ENCODE measurements at regions not wholly inside any gene's neighbourhood (a gene's known extent, or its start where the extent isn't known, plus 50 kb on each side); places are given as distances from the start of the nearest gene placed in this dataset.
A peak's percentile ranks its signal among the peaks of the same experiment; 100 is the strongest.

GRCh38 chr2:118202707-118203303 is 114.5 kb downstream of the INSIG2 start:
- DNase-seq (peak; percentile 42), ATAC-seq (replicated peaks) (peak; percentile 76 to 87)
- peaks cover 3 to 7% of the 10 kb centered on the region in 2 donors for H3K4me1 Mint-ChIP-seq
- peaks cover 34 to 53% of the 10 kb centered on the region in 2 donors for H3K27me3 Mint-ChIP-seq
- no peak overlapping the region for H3K4me3 Mint-ChIP-seq
- H3K36me3 Mint-ChIP-seq = no peaks in the 10 kb centered on the region
- no peak overlapping the region for H3K27ac Mint-ChIP-seq
- no peaks in the 10 kb centered on the region for H3K9me3 Mint-ChIP-seq

- no peaks in the 10 kb centered on the region for H3K9me3 Mint-ChIP-seq
- no peak for DNase-seq
- no peak overlapping the region for H3K4me3 Mint-ChIP-seq
- peaks cover 21 to 26% of the 10 kb centered on the region in 2 donors for H3K27me3 Mint-ChIP-seq
- H3K36me3 Mint-ChIP-seq = no peaks in the 10 kb centered on the region
- H3K4me1 Mint-ChIP-seq = peaks cover 3 to 7% of the 10 kb centered on the region in 2 donors
- no peak overlapping the region for H3K27ac Mint-ChIP-seq
- no peak for ATAC-seq (replicated peaks)
Observed at GRCh38 chr2:118198268-118198667, 110.0 kb downstream of the INSIG2 start.

- Mint-ChIP-seq H3K36me3 (no peaks in the 10 kb centered on the region), H3K4me1 (no peaks in the 10 kb centered on the region), H3K4me3 (no peak overlapping the region), H3K27ac (no peak overlapping the region), H3K27me3 (peaks cover 14 to 17% of the 10 kb centered on the region in 2 donors), H3K9me3 (no peaks in the 10 kb centered on the region)
- no peak for DNase-seq
- peak; percentile 42 to 57 for ATAC-seq (replicated peaks)
Observed at GRCh38 chr2:118197011-118197675, 108.9 kb downstream of the INSIG2 start.

GRCh38 chr2:118190474-118190873 is 102.2 kb downstream of the INSIG2 start:
- DNase-seq = no peak
- ATAC-seq (replicated peaks) = no peak
- no peaks in the 10 kb centered on the region for H3K36me3 Mint-ChIP-seq
- H3K27ac Mint-ChIP-seq = no peak overlapping the region
- H3K4me1 Mint-ChIP-seq = peaks cover 8 to 12% of the 10 kb centered on the region in 2 donors
- no peak overlapping the region for H3K4me3 Mint-ChIP-seq
- H3K27me3 Mint-ChIP-seq = peaks cover 4 to 10% of the 10 kb centered on the region in 2 donors
- no peaks in the 10 kb centered on the region for H3K9me3 Mint-ChIP-seq

- H3K4me1 Mint-ChIP-seq = peaks cover 11 to 18% of the 10 kb centered on the region in 2 donors
- no peak for DNase-seq
- peak overlapping the region; percentile 91 for H3K27ac Mint-ChIP-seq
- peaks cover 4 to 15% of the 10 kb centered on the region in 2 donors for H3K27me3 Mint-ChIP-seq
- no peak for ATAC-seq (replicated peaks)
- H3K36me3 Mint-ChIP-seq = no peaks in the 10 kb centered on the region
- H3K4me3 Mint-ChIP-seq = peak overlapping the region; percentile 89 to 90
- no peaks in the 10 kb centered on the region for H3K9me3 Mint-ChIP-seq
Observed at GRCh38 chr2:118186858-118187254, 98.6 kb downstream of the INSIG2 start.

GRCh38 chr2:118186110-118186857 is 98.0 kb downstream of the INSIG2 start:
- peak overlapping the region; percentile 89 to 90 for H3K4me3 Mint-ChIP-seq
- peak; percentile 93 to 95 for ATAC-seq (replicated peaks)

GRCh38 chr2:118185210-118186109 is 97.2 kb downstream of the INSIG2 start:
- peak; percentile 86 to 91 for ATAC-seq (replicated peaks)
- H3K27ac Mint-ChIP-seq = peak overlapping the region; percentile 91
- H3K4me1 Mint-ChIP-seq = peaks cover 11 to 18% of the 10 kb centered on the region in 2 donors
- peaks cover 4 to 5% of the 10 kb centered on the region in 2 donors for H3K27me3 Mint-ChIP-seq
- DNase-seq = peak; percentile 15
- no peaks in the 10 kb centered on the region for H3K9me3 Mint-ChIP-seq
- H3K4me3 Mint-ChIP-seq = peak overlapping the region; percentile 89 to 90
- H3K36me3 Mint-ChIP-seq = no peaks in the 10 kb centered on the region

More at GRCh38 chr2:118186110-118186857, 98.0 kb downstream of the INSIG2 start:
- DNase-seq = peak; percentile 79
- no peaks in the 10 kb centered on the region for H3K36me3 Mint-ChIP-seq
- peaks cover 11 to 18% of the 10 kb centered on the region in 2 donors for H3K4me1 Mint-ChIP-seq
- H3K9me3 Mint-ChIP-seq = no peaks in the 10 kb centered on the region
- peaks cover 4 to 10% of the 10 kb centered on the region in 2 donors for H3K27me3 Mint-ChIP-seq
- peak overlapping the region; percentile 91 for H3K27ac Mint-ChIP-seq

- Mint-ChIP-seq H3K27ac (no peak overlapping the region), H3K27me3 (peaks cover 10 to 16% of the 10 kb centered on the region in 2 donors), H3K4me3 (no peak overlapping the region), H3K4me1 (peaks cover 11 to 18% of the 10 kb centered on the region in 2 donors), H3K9me3 (no peaks in the 10 kb centered on the region), H3K36me3 (no peaks in the 10 kb centered on the region)
- ATAC-seq (replicated peaks) (no peak), DNase-seq (no peak)
Observed at GRCh38 chr2:118183381-118183780, 95.1 kb downstream of the INSIG2 start.

GRCh38 chr2:118179445-118179844 is 91.2 kb downstream of the INSIG2 start:
- Mint-ChIP-seq H3K27me3 (peaks cover 20 to 30% of the 10 kb centered on the region in 2 donors), H3K36me3 (no peaks in the 10 kb centered on the region), H3K27ac (no peak overlapping the region), H3K4me3 (no peak overlapping the region), H3K4me1 (peaks cover 3 to 6% of the 10 kb centered on the region in 2 donors), H3K9me3 (no peaks in the 10 kb centered on the region)
- ATAC-seq (replicated peaks) = no peak
- DNase-seq = no peak

GRCh38 chr2:118177884-118178283 is 89.6 kb downstream of the INSIG2 start:
- H3K36me3 Mint-ChIP-seq = no peaks in the 10 kb centered on the region
- H3K4me1 Mint-ChIP-seq = peaks cover 3 to 6% of the 10 kb centered on the region in 2 donors
- no peak for DNase-seq
- ATAC-seq (replicated peaks) = peak; percentile 34 to 67
- no peak overlapping the region for H3K4me3 Mint-ChIP-seq
- peaks cover 25 to 30% of the 10 kb centered on the region in 2 donors for H3K27me3 Mint-ChIP-seq
- H3K9me3 Mint-ChIP-seq = no peaks in the 10 kb centered on the region
- H3K27ac Mint-ChIP-seq = no peak overlapping the region

- Mint-ChIP-seq H3K4me3 (no peak overlapping the region), H3K4me1 (peaks cover 3 to 6% of the 10 kb centered on the region in 2 donors), H3K27me3 (peaks cover 26 to 30% of the 10 kb centered on the region in 2 donors), H3K36me3 (no peaks in the 10 kb centered on the region), H3K9me3 (no peaks in the 10 kb centered on the region), H3K27ac (no peak overlapping the region)
- DNase-seq (no peak), ATAC-seq (replicated peaks) (no peak)
Observed at GRCh38 chr2:118177318-118177717, 89.0 kb downstream of the INSIG2 start.

GRCh38 chr2:118176601-118177000 is 88.3 kb downstream of the INSIG2 start:
- Mint-ChIP-seq H3K4me1 (peaks cover 3 to 6% of the 10 kb centered on the region in 2 donors), H3K36me3 (no peaks in the 10 kb centered on the region), H3K27ac (no peak overlapping the region), H3K4me3 (no peak overlapping the region), H3K27me3 (peaks cover 26 to 30% of the 10 kb centered on the region in 2 donors), H3K9me3 (no peaks in the 10 kb centered on the region)
- no peak for ATAC-seq (replicated peaks)
- no peak for DNase-seq

GRCh38 chr2:118171546-118171945 is 83.3 kb downstream of the INSIG2 start:
- no peak overlapping the region for H3K27ac Mint-ChIP-seq
- no peak for DNase-seq
- H3K36me3 Mint-ChIP-seq = no peaks in the 10 kb centered on the region
- no peak for ATAC-seq (replicated peaks)
- H3K4me3 Mint-ChIP-seq = no peak overlapping the region
- peaks cover 0 to 4% of the 10 kb centered on the region in 2 donors for H3K4me1 Mint-ChIP-seq
- peaks cover 10 to 20% of the 10 kb centered on the region in 2 donors for H3K27me3 Mint-ChIP-seq
- H3K9me3 Mint-ChIP-seq = no peaks in the 10 kb centered on the region
